ENCODE measurements at regions not wholly inside any gene's neighbourhood (a gene's known extent, or its start where the extent isn't known, plus 50 kb on each side); places are given as distances from the start of the nearest gene placed in this dataset.

GRCh38 chr3:70849911-70850699, 537.7 kb upstream of the MDFIC2 start:
- no peak for DNase-seq (ENCODE audit: low read depth in 1 of 2, low spot score in 1 of 2)

GRCh38 chr3:70840106-70840870, 527.9 kb upstream of the MDFIC2 start:
- no peak for DNase-seq (ENCODE audit: low read depth in 1 of 2, low spot score in 1 of 2)

- no peak for DNase-seq (ENCODE audit: low read depth in 1 of 2, low spot score in 1 of 2)
Measured at GRCh38 chr3:70833239-70833960, 521.0 kb upstream of the MDFIC2 start.

GRCh38 chr3:70832834-70833205, 520.4 kb upstream of the MDFIC2 start:
- no peak for DNase-seq (ENCODE audit: low read depth in 1 of 2, low spot score in 1 of 2)

- no peak for DNase-seq (ENCODE audit: low read depth in 1 of 2, low spot score in 1 of 2)
Measured at GRCh38 chr3:70832089-70832833, 519.8 kb upstream of the MDFIC2 start.

- DNase-seq (ENCODE audit: low read depth in 1 of 2, low spot score in 1 of 2), result no peak
Measured at GRCh38 chr3:70829092-70829491, 516.7 kb upstream of the MDFIC2 start.

GRCh38 chr3:70824773-70825172, 512.3 kb upstream of the MDFIC2 start:
- no peak for DNase-seq (ENCODE audit: low read depth in 1 of 2, low spot score in 1 of 2)

GRCh38 chr3:70824078-70824477, 511.6 kb upstream of the MDFIC2 start:
- DNase-seq (ENCODE audit: low read depth in 1 of 2, low spot score in 1 of 2), result no peak

- no peak for DNase-seq (ENCODE audit: low read depth in 1 of 2, low spot score in 1 of 2)
Measured at GRCh38 chr3:70823622-70824021, 511.2 kb upstream of the MDFIC2 start.

GRCh38 chr3:70822669-70823068, 510.2 kb upstream of the MDFIC2 start:
- DNase-seq (ENCODE audit: low read depth in 1 of 2, low spot score in 1 of 2), result no peak

GRCh38 chr3:70821602-70822001, 509.2 kb upstream of the MDFIC2 start:
- DNase-seq (ENCODE audit: low read depth in 1 of 2, low spot score in 1 of 2), result no peak

- no peak for DNase-seq (ENCODE audit: low read depth in 1 of 2, low spot score in 1 of 2)
Measured at GRCh38 chr3:70820397-70820796, 508.0 kb upstream of the MDFIC2 start.

- no peak for DNase-seq (ENCODE audit: low read depth in 1 of 2, low spot score in 1 of 2)
Measured at GRCh38 chr3:70818145-70818544, 505.7 kb upstream of the MDFIC2 start.

- no peak for DNase-seq (ENCODE audit: low read depth in 1 of 2, low spot score in 1 of 2)
Measured at GRCh38 chr3:70816346-70816745, 503.9 kb upstream of the MDFIC2 start.

GRCh38 chr3:70815817-70816216, 503.4 kb upstream of the MDFIC2 start:
- no peak for DNase-seq (ENCODE audit: low read depth in 1 of 2, low spot score in 1 of 2)

GRCh38 chr3:70813311-70813710, 500.9 kb upstream of the MDFIC2 start:
- no peak for DNase-seq (ENCODE audit: low read depth in 1 of 2, low spot score in 1 of 2)

GRCh38 chr3:70811880-70812279, 499.4 kb upstream of the MDFIC2 start:
- DNase-seq (ENCODE audit: low read depth in 1 of 2, low spot score in 1 of 2), result no peak

GRCh38 chr3:70808881-70809280, 496.4 kb upstream of the MDFIC2 start:
- DNase-seq (ENCODE audit: low read depth in 1 of 2, low spot score in 1 of 2), result no peak

- no peak for DNase-seq (ENCODE audit: low read depth in 1 of 2, low spot score in 1 of 2)
Measured at GRCh38 chr3:70806556-70806955, 494.1 kb upstream of the MDFIC2 start.

GRCh38 chr3:70806021-70806420, 493.6 kb upstream of the MDFIC2 start:
- no peak for DNase-seq (ENCODE audit: low read depth in 1 of 2, low spot score in 1 of 2)

All from stimulated activated CD4-positive, alpha-beta T cell treated with anti-CD3 and anti-CD28 coated beads, Interleukin-15, amount 100 ng/mL, for 1 hour (primary cell).